Caco-2 (cell line): ENCODE measurements at regions not wholly inside any gene's neighbourhood (a gene's known extent, or its start where the extent isn't known, plus 50 kb on each side); places are given as distances from the start of the nearest gene placed in this dataset.
"Not testable (repeated sequence)": the region's sequence is repeated elsewhere in the genome, so short reads cannot be mapped to it uniquely, and the experiment has no call there.

Source experiments
- BruUV-seq: library from RNA; stranded (reverse); fragments of 400-500 nt; replicated peaks from 2 replicates; lab custom pipeline; 2021; lab: Mats Ljungman, UMichigan
- CTCF ChIA-PET: fragments of 300-600 bp; sonication (Branson Sonifier 250); formaldehyde crosslinking; loops from one replicate; lab custom pipeline; 2022; ENCODE audit warnings: antibody characterized with exemption; lab: Charles Lee
- POLR2A ChIA-PET: fragments of 300-600 bp; sonication (Branson Sonifier 250); formaldehyde crosslinking; loops from one replicate; lab custom pipeline; 2022; ENCODE audit warnings: antibody characterized with exemption; lab: Charles Lee
- DNase-seq, 2 experiments: peaks; one replicate each; pipeline versions ENCODE4 v3.0.0 to v3.0.0-alpha.2; 2020 to 2022
- H3K27me3 ChIP-seq: replicated peaks from 2 replicates; pipeline ENCODE4 v1.6.0; 2011; ENCODE audit warnings: low read length; ENCODE audit not compliant: control insufficient read depth, insufficient read depth
- H3K36me3 ChIP-seq: 2 replicates; pipeline ENCODE4 v1.5.1; 2011; ENCODE audit warnings: low read length; ENCODE audit not compliant: control insufficient read depth, insufficient read depth
- H3K4me1 ChIP-seq: fragments of 250-450 bp; sonication (Bioruptor Pico); 2 replicates; pipeline ENCODE4 v1.5.1; 2020; ENCODE audit warnings: mild to moderate bottlenecking
- H3K4me3 ChIP-seq: 2 replicates; pipeline ENCODE4 v1.5.1; 2011; ENCODE audit warnings: low read depth, mild to moderate bottlenecking, control low read depth, low read length
- H3K9me3 ChIP-seq: fragments of 250-450 bp; sonication (Bioruptor Pico); 2 replicates; pipeline ENCODE4 v1.5.1; 2020; ENCODE audit warnings: mild to moderate bottlenecking, moderate library complexity
- H3K27ac Mint-ChIP-seq: one replicate; pipeline ENCODE4 v1.8.0; 2022; ENCODE audit warnings: mixed read lengths; ENCODE audit not compliant: unreplicated experiment
- H3K27me3 Mint-ChIP-seq: one replicate; pipeline ENCODE4 v1.8.0; 2022; ENCODE audit warnings: mixed read lengths; ENCODE audit not compliant: insufficient read depth, unreplicated experiment
- H3K36me3 Mint-ChIP-seq: one replicate; pipeline ENCODE4 v1.8.0; 2022; ENCODE audit warnings: mild to moderate bottlenecking, mixed read lengths; ENCODE audit not compliant: insufficient read depth, unreplicated experiment
- H3K4me1 Mint-ChIP-seq: one replicate; pipeline ENCODE4 v1.8.0; 2022; ENCODE audit warnings: low read depth, mixed read lengths; ENCODE audit not compliant: unreplicated experiment
- H3K4me3 Mint-ChIP-seq: one replicate; pipeline ENCODE4 v1.8.0; 2022; ENCODE audit warnings: mild to moderate bottlenecking, moderate library complexity, mixed read lengths; ENCODE audit not compliant: unreplicated experiment
- H3K9me3 Mint-ChIP-seq: one replicate; pipeline ENCODE4 v1.8.0; 2022; ENCODE audit warnings: mixed read lengths; ENCODE audit not compliant: unreplicated experiment
- intact Hi-C: fragments of 100-400 bp; cut with micrococcal nuclease; formaldehyde crosslinking; loops from one replicate; pipeline ENCODE4 v1.10.0; 2022; ENCODE audit not compliant: unreplicated experiment

DNA sequence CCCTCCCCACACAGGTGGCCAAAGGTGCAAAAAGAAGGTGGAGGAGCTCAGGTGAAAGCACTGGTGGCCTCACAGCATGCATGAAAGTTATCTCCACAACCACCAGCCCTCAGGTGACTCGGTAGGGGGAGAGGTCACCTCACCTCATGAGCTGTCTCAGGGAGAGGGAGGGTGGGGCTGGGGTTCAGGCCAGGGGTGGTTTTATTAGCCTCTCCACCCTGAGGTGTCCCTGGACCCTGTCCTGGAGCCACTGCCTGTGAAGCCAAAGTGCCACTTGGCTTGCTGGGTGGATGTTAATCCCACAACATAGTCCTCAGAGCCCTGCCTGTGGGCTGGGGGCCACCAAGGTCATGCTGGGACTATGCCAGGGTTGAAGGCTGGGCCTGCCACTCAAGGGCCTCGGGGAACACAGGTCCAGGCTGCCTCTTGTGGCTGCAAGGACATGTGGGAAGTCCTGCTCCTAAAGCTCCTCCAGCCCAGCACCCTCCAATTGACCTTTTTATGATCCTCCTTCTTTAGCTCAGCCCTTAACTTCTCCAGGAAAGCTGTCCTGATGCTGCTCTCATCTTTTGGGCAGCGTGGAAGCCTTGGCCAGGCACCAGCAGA lies 83.8 kb downstream of the MALL start:
- POLR2A ChIA-PET, H3K9me3 ChIP-seq, H3K36me3 Mint-ChIP-seq, BruUV-seq, H3K27me3 ChIP-seq, H3K36me3 ChIP-seq, H3K4me1 Mint-ChIP-seq, H3K4me3 Mint-ChIP-seq, DNase-seq, intact Hi-C loops, CTCF ChIA-PET, H3K27me3 Mint-ChIP-seq, H3K4me1 ChIP-seq, H3K4me3 ChIP-seq, H3K9me3 Mint-ChIP-seq, H3K27ac Mint-ChIP-seq: not testable (repeated sequence)
